ENCODE measurements at regions not wholly inside any gene's neighbourhood (a gene's known extent, or its start where the extent isn't known, plus 50 kb on each side); places are given as distances from the start of the nearest gene placed in this dataset.

GRCh38 chr9:134224127-134224526, 59.8 kb upstream of the RNU6ATAC start:
- TF ChIP-seq EP300 (IDR thresholded peaks at IDR 0.05) (no peak), CTCF (IDR thresholded peaks at IDR 0.05) (no peak), POLR2AphosphoS5 (IDR thresholded peaks at IDR 0.05) (no peak), POLR2A (IDR thresholded peaks at IDR 0.05) (no peak)
- peaks cover 0 to 14% (median 5%) of the 10 kb centered on the region in 4 donors for H3K4me1 ChIP-seq
- H3K9me3 ChIP-seq = no peaks in the 10 kb centered on the region
- intact Hi-C loops (cut with DNase I) = no loop called here
- no peak for DNase-seq
- no peak overlapping the region for H3K27ac ChIP-seq
- WGBS, 2 donors = 13 to 60% methylated on average over 9 of the region's 9 CpGs
- peaks cover 0 to 9% (median 0%) of the 10 kb centered on the region in 3 donors for H3K27me3 ChIP-seq
- no peak overlapping the region for H3K4me3 ChIP-seq
- no peaks in the 10 kb centered on the region for H3K36me3 ChIP-seq

- 33 to 68% methylated on average over 9 of the region's 9 CpGs for WGBS, 2 donors
- peak; percentile 60 for DNase-seq
- H3K27ac ChIP-seq = no peak overlapping the region
- H3K4me1 ChIP-seq = peaks cover 0 to 14% (median 5%) of the 10 kb centered on the region in 4 donors
- no peaks in the 10 kb centered on the region for H3K9me3 ChIP-seq
- no peak overlapping the region for H3K4me3 ChIP-seq
- peaks cover 0 to 9% (median 0%) of the 10 kb centered on the region in 3 donors for H3K27me3 ChIP-seq
- intact Hi-C loops (cut with DNase I) = no loop called here
- TF ChIP-seq POLR2AphosphoS5 (IDR thresholded peaks at IDR 0.05) (no peak), POLR2A (IDR thresholded peaks at IDR 0.05) (no peak), CTCF (IDR thresholded peaks at IDR 0.05) (no peak), EP300 (IDR thresholded peaks at IDR 0.05) (no peak)
- H3K36me3 ChIP-seq = no peaks in the 10 kb centered on the region
Measured at GRCh38 chr9:134224567-134225093, 60.3 kb upstream of the RNU6ATAC start.

GRCh38 chr9:134225186-134225585, 60.8 kb upstream of the RNU6ATAC start:
- peaks cover 0 to 16% (median 6%) of the 10 kb centered on the region in 4 donors for H3K4me1 ChIP-seq
- WGBS, 2 donors = 46 to 75% methylated on average over 8 of the region's 8 CpGs
- DNase-seq = peak; percentile 57
- intact Hi-C loops (cut with DNase I) = no loop called here
- peaks cover 0 to 9% (median 0%) of the 10 kb centered on the region in 3 donors for H3K27me3 ChIP-seq
- H3K36me3 ChIP-seq = no peaks in the 10 kb centered on the region
- H3K9me3 ChIP-seq = no peaks in the 10 kb centered on the region
- TF ChIP-seq POLR2A (IDR thresholded peaks at IDR 0.05) (no peak), CTCF (IDR thresholded peaks at IDR 0.05) (no peak), POLR2AphosphoS5 (IDR thresholded peaks at IDR 0.05) (no peak), EP300 (IDR thresholded peaks at IDR 0.05) (no peak)
- no peak overlapping the region for H3K27ac ChIP-seq
- H3K4me3 ChIP-seq = no peak overlapping the region

GRCh38 chr9:134225816-134226215, 61.5 kb upstream of the RNU6ATAC start:
- Histone ChIP-seq H3K9me3 (no peaks in the 10 kb centered on the region), H3K27me3 (peaks cover 0 to 9% (median 0%) of the 10 kb centered on the region in 3 donors), H3K36me3 (no peaks in the 10 kb centered on the region), H3K4me3 (no peak overlapping the region), H3K4me1 (peaks cover 3 to 22% (median 12%) of the 10 kb centered on the region in 4 donors), H3K27ac (no peak overlapping the region)
- no peak for TF ChIP-seq POLR2AphosphoS5 (IDR thresholded peaks at IDR 0.05)
- TF ChIP-seq EP300 (IDR thresholded peaks at IDR 0.05) = no peak
- TF ChIP-seq POLR2A (IDR thresholded peaks at IDR 0.05) = no peak
- TF ChIP-seq CTCF (IDR thresholded peaks at IDR 0.05) = no peak
- DNase-seq = peak; percentile 58
- intact Hi-C loops (cut with DNase I) = no loop called here
- 66 to 78% methylated on average over 7 of the region's 7 CpGs for WGBS, 2 donors

All from sigmoid colon (tissue), 6 donors.